ENCODE measurements at regions not wholly inside any gene's neighbourhood (a gene's known extent, or its start where the extent isn't known, plus 50 kb on each side); places are given as distances from the start of the nearest gene placed in this dataset.

DNA sequence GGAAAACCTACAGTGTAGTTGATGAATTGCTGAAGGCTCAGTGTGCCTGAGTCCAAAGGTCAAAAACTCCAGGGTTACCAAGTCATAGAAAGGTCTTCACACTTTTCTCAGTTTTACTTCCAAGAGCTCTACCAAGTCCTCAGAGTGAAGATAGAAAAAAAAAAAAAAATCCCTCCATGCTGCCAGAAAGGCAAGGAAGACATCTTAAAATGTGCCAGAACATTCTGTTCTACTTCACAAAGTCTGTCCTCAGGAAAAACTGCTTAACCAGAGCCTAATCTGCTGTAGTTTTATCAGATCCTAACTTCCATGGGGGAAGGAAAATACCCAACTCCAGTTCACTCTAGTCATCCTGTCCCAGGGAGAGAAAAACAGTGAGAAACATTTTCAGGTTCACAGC lies 175.6 kb upstream of the CDH11 start:
- no peak for DNase-seq (ENCODE audit: low read depth)
- TF ChIP-seq, protein P1, sequence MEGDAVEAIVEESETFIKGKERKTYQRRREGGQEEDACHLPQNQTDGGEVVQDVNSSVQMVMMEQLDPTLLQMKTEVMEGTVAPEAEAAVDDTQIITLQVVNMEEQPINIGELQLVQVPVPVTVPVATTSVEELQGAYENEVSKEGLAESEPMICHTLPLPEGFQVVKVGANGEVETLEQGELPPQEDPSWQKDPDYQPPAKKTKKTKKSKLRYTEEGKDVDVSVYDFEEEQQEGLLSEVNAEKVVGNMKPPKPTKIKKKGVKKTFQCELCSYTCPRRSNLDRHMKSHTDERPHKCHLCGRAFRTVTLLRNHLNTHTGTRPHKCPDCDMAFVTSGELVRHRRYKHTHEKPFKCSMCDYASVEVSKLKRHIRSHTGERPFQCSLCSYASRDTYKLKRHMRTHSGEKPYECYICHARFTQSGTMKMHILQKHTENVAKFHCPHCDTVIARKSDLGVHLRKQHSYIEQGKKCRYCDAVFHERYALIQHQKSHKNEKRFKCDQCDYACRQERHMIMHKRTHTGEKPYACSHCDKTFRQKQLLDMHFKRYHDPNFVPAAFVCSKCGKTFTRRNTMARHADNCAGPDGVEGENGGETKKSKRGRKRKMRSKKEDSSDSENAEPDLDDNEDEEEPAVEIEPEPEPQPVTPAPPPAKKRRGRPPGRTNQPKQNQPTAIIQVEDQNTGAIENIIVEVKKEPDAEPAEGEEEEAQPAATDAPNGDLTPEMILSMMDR (conservative IDR thresholded peaks at IDR 0.05; ENCODE audit: low read depth, low read length), result no peak
- no peak overlapping the region for H3K4me3 ChIP-seq (ENCODE audit: low read depth, low read length)

DNA sequence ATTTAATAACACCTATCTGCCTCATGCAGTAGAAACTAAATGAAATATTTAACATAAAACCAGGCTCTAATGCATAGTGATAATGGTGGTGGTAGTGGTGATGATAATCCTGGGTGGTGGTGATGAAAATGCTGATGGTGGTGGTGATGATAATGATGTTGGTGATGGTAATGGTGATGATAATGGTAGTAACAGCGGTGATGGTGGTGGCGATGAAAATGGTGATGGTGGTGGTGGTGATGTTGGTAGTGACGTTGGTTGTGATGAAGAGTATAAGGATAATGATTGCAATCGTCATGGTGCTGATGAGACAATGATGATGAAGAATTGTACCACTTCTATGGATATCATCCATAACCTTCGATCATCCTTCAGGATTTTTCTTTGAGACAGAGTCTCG lies 173.7 kb upstream of the CDH11 start:
- H3K4me3 ChIP-seq (ENCODE audit: low read depth, low read length), result no peak overlapping the region
- DNase-seq (ENCODE audit: low read depth), result no peak
- TF ChIP-seq, protein P1 (conservative IDR thresholded peaks at IDR 0.05; ENCODE audit: low read depth, low read length), result no peak

DNA sequence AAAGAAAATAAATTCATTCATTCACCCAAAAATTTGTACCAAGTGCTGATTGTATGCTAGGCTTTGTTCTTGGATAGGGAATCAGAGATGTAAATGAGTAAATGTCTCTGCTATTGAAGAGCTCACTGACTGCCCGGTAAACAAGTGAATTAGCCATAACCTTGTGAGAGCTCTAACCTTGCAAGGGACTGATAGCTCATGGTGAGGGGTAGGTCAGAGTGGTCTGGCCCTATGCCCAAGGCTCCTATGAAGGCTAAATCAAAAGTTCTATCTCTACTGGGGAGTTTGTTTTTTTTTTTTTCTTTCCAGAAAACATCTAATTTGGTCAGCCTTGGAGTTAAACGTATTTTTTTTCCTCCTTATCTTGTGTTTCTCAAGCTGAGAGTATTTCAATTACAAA lies 172.8 kb upstream of the CDH11 start:
- DNase-seq (ENCODE audit: low read depth), result no peak
- H3K4me3 ChIP-seq (ENCODE audit: low read depth, low read length), result no peak overlapping the region
- TF ChIP-seq, protein P1 (conservative IDR thresholded peaks at IDR 0.05; ENCODE audit: low read depth, low read length), result no peak

DNA sequence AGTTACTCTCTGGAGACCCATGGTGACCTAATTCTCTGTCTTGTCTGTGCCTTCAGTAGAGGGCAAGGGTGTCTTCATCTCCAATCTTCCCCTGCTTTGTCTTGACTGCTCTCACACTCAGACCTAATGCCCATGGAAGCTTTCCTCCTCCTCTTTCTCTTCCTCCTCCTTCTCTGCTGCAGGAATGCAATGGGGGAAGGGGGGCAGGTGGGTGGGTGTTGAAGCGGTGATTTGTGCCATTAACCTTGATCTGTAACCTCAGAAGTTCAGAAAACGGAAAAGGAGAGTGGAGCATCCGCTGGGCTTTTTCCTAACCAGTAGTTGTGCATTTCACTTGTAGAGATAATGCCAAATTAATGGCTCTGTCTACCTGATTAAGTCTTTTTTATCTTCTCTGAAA lies 172.3 kb upstream of the CDH11 start:
- no peak for DNase-seq (ENCODE audit: low read depth)
- no peak overlapping the region for H3K4me3 ChIP-seq (ENCODE audit: low read depth, low read length)
- TF ChIP-seq, protein P1 (conservative IDR thresholded peaks at IDR 0.05; ENCODE audit: low read depth, low read length), result no peak

DNA sequence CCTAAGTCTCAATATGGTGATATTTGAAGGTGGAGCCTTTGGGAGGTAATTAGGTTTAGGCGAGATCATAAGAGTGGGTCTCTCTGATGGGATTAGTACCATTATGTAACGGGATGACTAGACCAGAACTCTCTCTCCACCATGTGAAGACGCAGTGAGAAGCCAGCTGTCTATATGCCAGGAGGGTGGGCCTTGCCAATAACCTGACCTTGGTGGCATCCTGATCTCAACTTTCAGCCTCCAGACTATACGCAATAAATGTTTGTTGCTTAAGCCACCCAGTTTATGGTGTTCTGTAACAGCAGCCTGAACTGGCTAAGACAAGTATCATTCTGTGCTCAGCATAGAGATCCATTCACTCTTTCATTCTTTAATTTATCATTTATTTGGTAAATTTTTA lies 167.2 kb upstream of the CDH11 start:
- no peak overlapping the region for H3K4me3 ChIP-seq (ENCODE audit: low read depth, low read length)
- TF ChIP-seq, protein P1 (conservative IDR thresholded peaks at IDR 0.05; ENCODE audit: low read depth, low read length), result no peak
- no peak for DNase-seq (ENCODE audit: low read depth)

DNA sequence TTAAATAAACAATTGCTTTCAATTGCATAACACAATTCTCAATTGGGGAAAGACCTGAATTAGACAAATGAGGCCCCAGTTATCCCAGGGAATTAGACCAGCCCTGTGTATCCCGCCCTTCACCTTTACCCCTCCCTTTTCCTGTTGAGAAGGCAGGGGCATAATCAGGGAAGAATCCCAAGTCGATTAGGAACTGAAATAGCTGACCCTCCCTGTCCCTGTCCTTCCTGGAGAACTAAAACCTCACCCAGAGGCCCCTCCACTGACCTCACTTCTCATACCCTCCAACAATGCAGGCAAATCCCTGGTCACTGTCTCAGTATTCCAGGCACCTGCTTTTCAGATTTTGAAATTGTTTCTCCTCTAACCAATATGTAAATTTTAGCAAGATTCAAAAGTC lies 165.4 kb upstream of the CDH11 start:
- DNase-seq (ENCODE audit: low read depth), result no peak
- no peak overlapping the region for H3K4me3 ChIP-seq (ENCODE audit: low read depth, low read length)
- TF ChIP-seq, protein P1 (conservative IDR thresholded peaks at IDR 0.05; ENCODE audit: low read depth, low read length), result no peak

DNA sequence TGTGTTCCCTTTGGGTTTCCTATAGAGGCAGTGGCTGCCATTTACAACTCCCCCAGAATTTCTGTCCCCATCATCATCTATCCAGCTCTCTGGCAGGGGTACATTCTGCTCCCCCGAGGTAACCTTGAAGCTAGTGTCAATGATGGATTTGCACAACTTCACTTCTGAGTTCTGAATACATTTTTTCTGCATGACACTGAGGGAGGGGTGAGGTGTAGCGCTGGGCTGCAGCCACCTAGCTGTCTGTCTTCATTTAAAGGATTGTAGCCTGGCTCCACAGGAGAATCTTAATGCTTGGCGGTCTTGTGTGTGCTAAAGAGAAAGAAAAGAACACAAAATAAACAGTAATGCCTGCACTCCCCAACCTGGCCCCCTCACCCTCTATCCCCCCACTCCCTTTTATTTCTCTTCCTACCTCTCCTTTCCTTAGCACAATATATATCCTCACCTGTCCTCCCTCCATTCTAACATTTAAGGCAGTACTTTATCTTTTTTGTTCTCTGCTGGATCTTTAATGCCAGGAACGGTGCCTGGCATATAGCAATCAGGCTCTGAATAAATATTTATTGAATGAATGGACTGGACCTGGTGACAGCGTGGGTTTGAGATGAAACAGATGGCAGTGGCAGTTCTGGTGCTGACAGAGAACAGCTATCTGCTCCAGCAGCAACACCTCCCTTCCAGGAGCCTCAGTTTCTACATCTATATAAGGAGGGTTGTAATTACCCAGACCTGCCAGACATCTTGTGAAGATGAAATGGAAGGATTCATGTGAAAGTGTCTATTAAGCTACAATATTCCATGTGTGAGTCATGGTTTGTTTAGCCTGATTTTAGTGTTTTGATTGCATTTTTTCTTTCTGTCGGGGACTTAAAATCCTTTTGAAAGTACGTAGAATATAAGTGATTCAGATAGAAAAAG lies 163.5 kb upstream of the CDH11 start:
- TF ChIP-seq, protein P1 (conservative IDR thresholded peaks at IDR 0.05; ENCODE audit: low read depth, low read length), result peak; percentile 3
- no peak overlapping the region for H3K4me3 ChIP-seq (ENCODE audit: low read depth, low read length)
- peak; percentile 69 for DNase-seq (ENCODE audit: low read depth)

Measured in choroid plexus epithelial cell (primary cell).